GM23338 (cell line): ENCODE measurements at regions not wholly inside any gene's neighbourhood (a gene's known extent, or its start where the extent isn't known, plus 50 kb on each side); places are given as distances from the start of the nearest gene placed in this dataset.
"Not testable (repeated sequence)": the region's sequence is repeated elsewhere in the genome, so short reads cannot be mapped to it uniquely, and the experiment has no call there.

Experiments
- CREB1 ChIP-seq: fragments of 250-450 bp; sonication (Bioruptor Pico); IDR thresholded peaks from 2 replicates; pipeline ENCODE4 v1.5.0; 2020; ENCODE audit warnings: low read depth, mild to moderate bottlenecking, moderate library complexity
- CTCF ChIP-seq, 2 experiments: fragments of 200-600 bp in 1 of 2; sonication (generic) in 1 of 2; conservative IDR thresholded peaks; 2 replicates each; pipeline versions ENCODE4 v1.5.1 to v1.6.1; 2016 to 2017; ENCODE audit warnings: antibody characterized with exemption in 2 of 2, low read depth in 2 of 2, mild to moderate bottlenecking in 2 of 2, moderate library complexity in 1 of 2
- ETS1 ChIP-seq: IDR thresholded peaks from 2 replicates; pipeline ENCODE4 v1.6.1; 2016; ENCODE audit warnings: antibody characterized with exemption
- EZH2 ChIP-seq: fragments of 200-600 bp; sonication (generic); IDR thresholded peaks from one replicate; pipeline ENCODE4 v1.8.0; 2017; ENCODE audit warnings: antibody characterized with exemption, mild to moderate bottlenecking, low read depth; ENCODE audit not compliant: unreplicated experiment
- EZH2phosphoT487 ChIP-seq: fragments of 200-600 bp; sonication (generic); IDR thresholded peaks from one replicate; pipeline ENCODE4 v1.8.1; 2018; ENCODE audit warnings: antibody characterized with exemption; ENCODE audit not compliant: unreplicated experiment
- POLR2AphosphoS5 ChIP-seq: IDR thresholded peaks from 2 replicates; pipeline ENCODE4 v1.6.1; 2016; ENCODE audit warnings: antibody characterized with exemption, low read depth
- REST ChIP-seq: IDR thresholded peaks from one replicate; pipeline ENCODE4 v1.6.1; 2018; ENCODE audit warnings: antibody characterized with exemption; ENCODE audit not compliant: unreplicated experiment
- STAT1 ChIP-seq: IDR thresholded peaks from one replicate; pipeline ENCODE4 v1.6.1; 2016; ENCODE audit warnings: antibody characterized with exemption; ENCODE audit not compliant: unreplicated experiment
- ZNF114 ChIP-seq: fragments of 250-450 bp; sonication (Bioruptor Pico); IDR thresholded peaks from 2 replicates; pipeline ENCODE4 v1.5.0; 2020; ENCODE audit warnings: mild to moderate bottlenecking, moderate library complexity
- ZNF331 ChIP-seq: fragments of 250-450 bp; sonication (Bioruptor Pico); IDR thresholded peaks from 2 replicates; pipeline ENCODE4 v1.5.0; 2020; ENCODE audit warnings: low read depth, mild to moderate bottlenecking, moderate library complexity
- ZNF462 ChIP-seq: fragments of 250-450 bp; sonication (Bioruptor Pico); IDR thresholded peaks from 2 replicates; pipeline ENCODE4 v1.5.0; 2020; ENCODE audit warnings: mild to moderate bottlenecking, moderate library complexity

- not testable (repeated sequence) for TF ChIP-seq CTCF (conservative IDR thresholded peaks at IDR 0.05; ENCODE audit: low read depth in 2 of 2); STAT1; EZH2; REST; POLR2AphosphoS5; ZNF114 (CRISPR knock-in tag); ZNF331 (CRISPR knock-in tag); ETS1; CREB1 (CRISPR knock-in tag); ZNF462 (CRISPR knock-in tag); EZH2phosphoT487
These were observed 611.9 kb upstream of the INTU start for GRCh38 chr4:127020831-127021230.
